Keratinocyte (primary cell): ENCODE measurements at regions not wholly inside any gene's neighbourhood (a gene's known extent, or its start where the extent isn't known, plus 50 kb on each side); places are given as distances from the start of the nearest gene placed in this dataset.

ENCODE experiments used
- DNase-seq: peaks from one replicate; pipeline ENCODE4 v3.0.0-alpha.2; 2011; ENCODE audit warnings: low read depth, missing footprints, low spot score
- FAIRE-seq: peaks from 2 replicates; lab custom pipeline; 2011; peaks lifted over from hg19 to GRCh38; lab: Jason Lieb, UNC
- H2AFZ ChIP-seq: 2 replicates; pipeline ENCODE4 v1.6.0; 2012; ENCODE audit warnings: low read length, control low read depth, inconsistent platforms; ENCODE audit not compliant: control insufficient read depth
- H3K27ac ChIP-seq: 2 replicates; pipeline ENCODE4 v1.5.1; 2011; ENCODE audit warnings: low read length; ENCODE audit not compliant: control insufficient read depth, insufficient read depth
- H3K27me3 ChIP-seq: 3 replicates; pipeline ENCODE4 v1.6.0; 2011; ENCODE audit warnings: low read length; ENCODE audit not compliant: control insufficient read depth, insufficient read depth; ENCODE audit errors: extremely low read depth
- H3K36me3 ChIP-seq, 2 experiments: 2 replicates in 1 of 2; 3 replicates in 1 of 2; pipeline ENCODE4 v1.5.1; 2011; ENCODE audit warnings: low read length in 2 of 2, mild to moderate bottlenecking in 1 of 2; ENCODE audit not compliant: control insufficient read depth in 2 of 2, insufficient read depth in 2 of 2; ENCODE audit errors: extremely low read depth in 1 of 2
- H3K4me1 ChIP-seq: 3 replicates; pipeline ENCODE4 v1.5.1; 2011; ENCODE audit warnings: low read length; ENCODE audit not compliant: control insufficient read depth, insufficient read depth; ENCODE audit errors: extremely low read depth
- H3K4me2 ChIP-seq: 3 replicates; pipeline ENCODE4 v1.6.0; 2011; ENCODE audit warnings: low read depth, low read length; ENCODE audit not compliant: control insufficient read depth, insufficient read depth; ENCODE audit errors: extremely low read depth
- H3K4me3 ChIP-seq, 3 experiments: fragments of 200-600 bp in 1 of 3; sonication (generic) in 1 of 3; 2 replicates in 2 of 3; 3 replicates in 1 of 3; pipeline ENCODE4 v1.5.1; 2011 to 2016; ENCODE audit warnings: low read length in 3 of 3, mild to moderate bottlenecking in 3 of 3, control low read depth in 2 of 3, inconsistent platforms in 1 of 3, low read depth in 1 of 3, mixed read lengths in 1 of 3, mixed run types in 1 of 3, moderate library complexity in 1 of 3; ENCODE audit not compliant: control insufficient read depth in 2 of 3, insufficient read depth in 2 of 3; ENCODE audit errors: extremely low read depth in 1 of 3
- H3K79me2 ChIP-seq: 2 replicates; pipeline ENCODE4 v1.6.0; 2012; ENCODE audit warnings: low read length; ENCODE audit not compliant: control insufficient read depth, insufficient read depth
- H3K9ac ChIP-seq: 3 replicates; pipeline ENCODE4 v1.6.0; 2011; ENCODE audit warnings: low read length; ENCODE audit not compliant: control insufficient read depth, insufficient read depth; ENCODE audit errors: extremely low read depth
- H3K9me1 ChIP-seq: 3 replicates; pipeline ENCODE4 v1.6.0; 2011; ENCODE audit warnings: low read length; ENCODE audit not compliant: control insufficient read depth, insufficient read depth; ENCODE audit errors: extremely low read depth
- H3K9me3 ChIP-seq: 2 replicates; pipeline ENCODE4 v1.5.1; 2012; ENCODE audit warnings: low read depth, low read length; ENCODE audit not compliant: control insufficient read depth
- H4K20me1 ChIP-seq: 3 replicates; pipeline ENCODE4 v1.6.0; 2011; ENCODE audit warnings: low read length; ENCODE audit not compliant: control insufficient read depth, insufficient read depth; ENCODE audit errors: extremely low read depth
- EZH2 ChIP-seq: IDR thresholded peaks from one replicate; pipeline ENCODE4 v1.6.1; 2012; ENCODE audit warnings: inconsistent platforms, mild to moderate bottlenecking, low read length, moderate library complexity
- dilution Hi-C: fragments of 300-500 bp; cut with MboI; formaldehyde crosslinking; loops from one replicate; pipeline ENCODE4 v1.7.0; 2020; ENCODE audit warnings: low sequenced_read_pairs; ENCODE audit not compliant: extremely low pct_ligation_motif_present
- TF ChIP-seq, protein P1 (sequence below), 3 experiments: IDR thresholded peaks in 1 of 3; conservative IDR thresholded peaks in 1 of 3; optimal IDR thresholded peaks in 1 of 3; 2 replicates in 2 of 3; 3 replicates in 1 of 3; pipeline versions ENCODE3 to v1.5.1; 2011; ENCODE audit warnings: low read length in 3 of 3, mild to moderate bottlenecking in 3 of 3, moderate library complexity in 2 of 3, control low read depth in 1 of 3, inconsistent platforms in 1 of 3; ENCODE audit not compliant: insufficient read depth in 2 of 3; ENCODE audit errors: extremely low read depth in 1 of 3

DNA sequence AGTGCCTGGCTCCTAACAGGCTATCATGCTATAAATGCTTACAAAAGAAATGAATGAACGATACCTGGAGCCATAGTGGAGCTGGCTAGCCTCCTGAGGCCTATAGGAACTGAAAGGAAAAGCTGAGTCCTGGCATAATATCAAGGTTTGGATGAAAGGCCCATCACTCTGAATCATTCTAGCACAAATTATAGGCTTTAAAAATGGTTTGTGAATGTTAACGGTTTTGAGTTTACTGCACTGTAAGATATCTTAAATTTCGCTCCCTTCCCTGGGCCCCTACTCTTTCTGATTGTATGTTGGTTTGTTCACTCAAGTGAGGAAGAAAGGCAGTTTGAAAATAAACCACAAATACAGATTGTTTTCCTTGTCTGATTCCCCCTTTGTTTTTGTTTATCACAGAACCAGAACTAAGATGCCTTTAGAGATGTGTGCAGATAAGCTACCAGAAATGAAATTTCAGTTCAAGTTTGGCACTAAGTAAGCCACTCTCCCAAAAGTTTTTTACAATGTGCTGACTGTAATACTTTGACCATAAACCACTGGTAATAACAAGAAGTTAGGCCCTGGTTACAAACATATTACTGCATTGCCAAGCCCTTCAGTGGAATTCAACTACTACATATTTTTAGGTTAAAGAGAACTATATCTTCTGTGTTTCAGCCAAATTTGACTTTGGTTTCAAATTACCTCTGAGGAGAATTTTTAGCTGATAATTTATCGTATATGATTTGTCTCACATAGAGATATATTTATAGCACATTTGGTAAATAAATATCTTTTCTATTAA, 89.5 kb downstream of the ALX1 start:
- TF ChIP-seq, protein P1, sequence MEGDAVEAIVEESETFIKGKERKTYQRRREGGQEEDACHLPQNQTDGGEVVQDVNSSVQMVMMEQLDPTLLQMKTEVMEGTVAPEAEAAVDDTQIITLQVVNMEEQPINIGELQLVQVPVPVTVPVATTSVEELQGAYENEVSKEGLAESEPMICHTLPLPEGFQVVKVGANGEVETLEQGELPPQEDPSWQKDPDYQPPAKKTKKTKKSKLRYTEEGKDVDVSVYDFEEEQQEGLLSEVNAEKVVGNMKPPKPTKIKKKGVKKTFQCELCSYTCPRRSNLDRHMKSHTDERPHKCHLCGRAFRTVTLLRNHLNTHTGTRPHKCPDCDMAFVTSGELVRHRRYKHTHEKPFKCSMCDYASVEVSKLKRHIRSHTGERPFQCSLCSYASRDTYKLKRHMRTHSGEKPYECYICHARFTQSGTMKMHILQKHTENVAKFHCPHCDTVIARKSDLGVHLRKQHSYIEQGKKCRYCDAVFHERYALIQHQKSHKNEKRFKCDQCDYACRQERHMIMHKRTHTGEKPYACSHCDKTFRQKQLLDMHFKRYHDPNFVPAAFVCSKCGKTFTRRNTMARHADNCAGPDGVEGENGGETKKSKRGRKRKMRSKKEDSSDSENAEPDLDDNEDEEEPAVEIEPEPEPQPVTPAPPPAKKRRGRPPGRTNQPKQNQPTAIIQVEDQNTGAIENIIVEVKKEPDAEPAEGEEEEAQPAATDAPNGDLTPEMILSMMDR (optimal IDR thresholded peaks at IDR 0.05 in 1 of 3, IDR thresholded peaks at IDR 0.05 in 1 of 3, conservative IDR thresholded peaks at IDR 0.05 in 1 of 3; ENCODE audit: extremely low read depth in 1 of 3, insufficient read depth in 2 of 3, low read length in 3 of 3), result no peak
- no peak for TF ChIP-seq EZH2
- Histone ChIP-seq H3K4me1 (no peaks in the 10 kb centered on the region), H3K9me1 (no peaks in the 10 kb centered on the region), H3K27ac (no peak overlapping the region), H3K4me3 (no peak overlapping the region), H3K4me2 (no peak overlapping the region), H2AFZ (no peak overlapping the region), H3K9me3 (no peaks in the 10 kb centered on the region), H4K20me1 (no peaks in the 10 kb centered on the region), H3K27me3 (no peaks in the 10 kb centered on the region), H3K36me3 (no peaks in the 10 kb centered on the region), H3K9ac (no peak overlapping the region), H3K79me2 (no peaks in the 10 kb centered on the region)
- no peak for FAIRE-seq
- dilution Hi-C loops, result no loop called here
- no peak for DNase-seq

DNA sequence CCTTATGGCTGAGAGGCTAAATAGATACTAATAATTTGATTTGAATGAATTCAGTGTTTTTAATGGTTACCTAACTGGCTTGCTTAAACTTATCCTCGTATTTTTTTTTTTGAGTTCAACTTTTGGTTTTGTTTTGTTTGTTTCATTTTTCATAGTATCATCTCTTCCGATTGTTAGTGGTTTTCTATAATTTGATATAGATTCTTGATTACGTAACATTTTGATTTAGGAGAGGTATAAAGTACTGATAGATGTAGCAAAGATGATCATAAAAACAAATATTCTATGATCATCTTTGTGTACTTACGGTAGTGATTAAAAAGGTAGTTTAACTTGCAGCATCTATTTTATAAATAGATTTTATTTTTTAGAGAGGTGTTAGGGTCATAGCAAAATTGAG, 93.0 kb downstream of the ALX1 start:
- TF ChIP-seq, protein P1 (optimal IDR thresholded peaks at IDR 0.05 in 1 of 3, IDR thresholded peaks at IDR 0.05 in 1 of 3, conservative IDR thresholded peaks at IDR 0.05 in 1 of 3; ENCODE audit: extremely low read depth in 1 of 3, insufficient read depth in 2 of 3, low read length in 3 of 3), result no peak
- no peak for TF ChIP-seq EZH2
- Histone ChIP-seq H3K27ac (no peak overlapping the region), H3K4me2 (no peak overlapping the region), H3K4me1 (no peaks in the 10 kb centered on the region), H3K4me3 (no peak overlapping the region), H3K9ac (no peak overlapping the region), H2AFZ (no peak overlapping the region), H3K36me3 (no peaks in the 10 kb centered on the region), H3K9me3 (no peaks in the 10 kb centered on the region), H3K27me3 (no peaks in the 10 kb centered on the region), H4K20me1 (no peaks in the 10 kb centered on the region), H3K9me1 (no peaks in the 10 kb centered on the region), H3K79me2 (no peaks in the 10 kb centered on the region)
- no peak for DNase-seq
- FAIRE-seq, result no peak
- dilution Hi-C loops, result no loop called here
